ENCODE measurements at regions not wholly inside any gene's neighbourhood (a gene's known extent, or its start where the extent isn't known, plus 50 kb on each side); places are given as distances from the start of the nearest gene placed in this dataset.

DNA sequence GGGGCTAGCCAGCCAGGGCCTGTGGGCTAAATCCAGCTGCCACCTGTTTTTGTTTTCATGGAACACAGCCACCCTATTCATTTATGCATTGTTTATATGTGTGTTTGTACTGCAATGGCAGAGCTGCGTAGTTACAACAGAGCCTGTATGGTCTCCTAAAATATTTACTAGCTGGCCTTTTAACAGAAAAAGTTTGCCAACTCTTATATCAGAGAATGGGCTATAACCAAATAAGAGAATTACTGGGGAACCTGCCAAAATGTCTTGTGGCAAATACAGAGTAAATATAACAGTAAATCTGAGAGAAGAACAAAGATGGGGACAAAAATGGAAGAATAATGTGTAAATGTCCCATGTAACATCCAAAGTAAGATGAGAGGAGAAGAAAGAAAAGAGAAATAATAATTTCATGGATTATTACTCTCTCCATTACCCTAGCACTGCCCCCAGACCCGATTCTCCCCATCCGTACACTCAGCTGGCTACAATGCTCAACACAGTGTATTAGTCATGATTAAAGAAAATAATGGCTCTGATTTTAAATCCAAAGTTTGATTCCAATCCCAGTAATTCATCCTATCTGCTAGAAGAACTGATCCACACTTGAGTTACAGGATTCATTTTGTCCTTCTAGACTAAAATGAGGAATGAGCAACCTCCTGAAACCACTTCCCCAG, 249.3 kb downstream of the LRATD1 start:
- H3K27me3 ChIP-seq (ENCODE audit: control insufficient read depth in 2 of 2, insufficient read depth in 2 of 2, low read length in 2 of 2) = no peaks in the 10 kb centered on the region
- ChIA-PET CTCF (ENCODE audit: low intra/inter-chr PET ratio) (no interaction called here), POLR2A (no interaction called here)
- no peaks in the 10 kb centered on the region for H3K79me2 ChIP-seq (ENCODE audit: control insufficient read depth, insufficient read depth, low read length)
- H3K36me3 ChIP-seq (ENCODE audit: control insufficient read depth, insufficient read depth, low read length) = no peaks in the 10 kb centered on the region
- BruUV-seq (replicated peaks) = no TSS peak
- H3K9me1 ChIP-seq (ENCODE audit: control insufficient read depth, insufficient read depth, low read length) = no peaks in the 10 kb centered on the region
- H3K4me3 ChIP-seq = no peak overlapping the region
- no peak overlapping the region for H3K27ac ChIP-seq (ENCODE audit: extremely low read depth, low read depth, low read length)
- no peaks in the 10 kb centered on the region for H3K9me3 ChIP-seq (replicated peaks; ENCODE audit: control insufficient read depth, insufficient read depth, low read depth, low read length)
- no peaks in the 10 kb centered on the region for H3K4me1 ChIP-seq (replicated peaks in 1 of 2; ENCODE audit: control insufficient read depth in 2 of 2, insufficient read depth in 2 of 2, low read length in 2 of 2)
- in situ Hi-C loops (cut with MboI) (no loop called here), intact Hi-C loops (cut with micrococcal nuclease) (no loop called here)
- no peak overlapping the region for H2AFZ ChIP-seq (ENCODE audit: low read depth, low read length)
- no peak overlapping the region for H3K9ac ChIP-seq (ENCODE audit: insufficient read depth in 1 of 2, low read depth in 2 of 2, low read length in 2 of 2)
- WGBS (ENCODE audit: insufficient coverage, low coverage, missing lambda C conversion rate) = 0% methylated on average over 3 of the region's 3 CpGs
- no peak for DNase-seq (ENCODE audit: extremely low read depth in 1 of 4, low spot score in 3 of 4)
- no peaks in the 10 kb centered on the region for H4K20me1 ChIP-seq (replicated peaks; ENCODE audit: control insufficient read depth, insufficient read depth, low read length)
- ATAC-seq = no peak
- TF ChIP-seq CBFA2T2 (conservative IDR thresholded peaks at IDR 0.05) = no peak
- TF ChIP-seq CTBP1 (IDR thresholded peaks at IDR 0.05; ENCODE audit: borderline replicate concordance) = no peak
- TF ChIP-seq, protein P1, sequence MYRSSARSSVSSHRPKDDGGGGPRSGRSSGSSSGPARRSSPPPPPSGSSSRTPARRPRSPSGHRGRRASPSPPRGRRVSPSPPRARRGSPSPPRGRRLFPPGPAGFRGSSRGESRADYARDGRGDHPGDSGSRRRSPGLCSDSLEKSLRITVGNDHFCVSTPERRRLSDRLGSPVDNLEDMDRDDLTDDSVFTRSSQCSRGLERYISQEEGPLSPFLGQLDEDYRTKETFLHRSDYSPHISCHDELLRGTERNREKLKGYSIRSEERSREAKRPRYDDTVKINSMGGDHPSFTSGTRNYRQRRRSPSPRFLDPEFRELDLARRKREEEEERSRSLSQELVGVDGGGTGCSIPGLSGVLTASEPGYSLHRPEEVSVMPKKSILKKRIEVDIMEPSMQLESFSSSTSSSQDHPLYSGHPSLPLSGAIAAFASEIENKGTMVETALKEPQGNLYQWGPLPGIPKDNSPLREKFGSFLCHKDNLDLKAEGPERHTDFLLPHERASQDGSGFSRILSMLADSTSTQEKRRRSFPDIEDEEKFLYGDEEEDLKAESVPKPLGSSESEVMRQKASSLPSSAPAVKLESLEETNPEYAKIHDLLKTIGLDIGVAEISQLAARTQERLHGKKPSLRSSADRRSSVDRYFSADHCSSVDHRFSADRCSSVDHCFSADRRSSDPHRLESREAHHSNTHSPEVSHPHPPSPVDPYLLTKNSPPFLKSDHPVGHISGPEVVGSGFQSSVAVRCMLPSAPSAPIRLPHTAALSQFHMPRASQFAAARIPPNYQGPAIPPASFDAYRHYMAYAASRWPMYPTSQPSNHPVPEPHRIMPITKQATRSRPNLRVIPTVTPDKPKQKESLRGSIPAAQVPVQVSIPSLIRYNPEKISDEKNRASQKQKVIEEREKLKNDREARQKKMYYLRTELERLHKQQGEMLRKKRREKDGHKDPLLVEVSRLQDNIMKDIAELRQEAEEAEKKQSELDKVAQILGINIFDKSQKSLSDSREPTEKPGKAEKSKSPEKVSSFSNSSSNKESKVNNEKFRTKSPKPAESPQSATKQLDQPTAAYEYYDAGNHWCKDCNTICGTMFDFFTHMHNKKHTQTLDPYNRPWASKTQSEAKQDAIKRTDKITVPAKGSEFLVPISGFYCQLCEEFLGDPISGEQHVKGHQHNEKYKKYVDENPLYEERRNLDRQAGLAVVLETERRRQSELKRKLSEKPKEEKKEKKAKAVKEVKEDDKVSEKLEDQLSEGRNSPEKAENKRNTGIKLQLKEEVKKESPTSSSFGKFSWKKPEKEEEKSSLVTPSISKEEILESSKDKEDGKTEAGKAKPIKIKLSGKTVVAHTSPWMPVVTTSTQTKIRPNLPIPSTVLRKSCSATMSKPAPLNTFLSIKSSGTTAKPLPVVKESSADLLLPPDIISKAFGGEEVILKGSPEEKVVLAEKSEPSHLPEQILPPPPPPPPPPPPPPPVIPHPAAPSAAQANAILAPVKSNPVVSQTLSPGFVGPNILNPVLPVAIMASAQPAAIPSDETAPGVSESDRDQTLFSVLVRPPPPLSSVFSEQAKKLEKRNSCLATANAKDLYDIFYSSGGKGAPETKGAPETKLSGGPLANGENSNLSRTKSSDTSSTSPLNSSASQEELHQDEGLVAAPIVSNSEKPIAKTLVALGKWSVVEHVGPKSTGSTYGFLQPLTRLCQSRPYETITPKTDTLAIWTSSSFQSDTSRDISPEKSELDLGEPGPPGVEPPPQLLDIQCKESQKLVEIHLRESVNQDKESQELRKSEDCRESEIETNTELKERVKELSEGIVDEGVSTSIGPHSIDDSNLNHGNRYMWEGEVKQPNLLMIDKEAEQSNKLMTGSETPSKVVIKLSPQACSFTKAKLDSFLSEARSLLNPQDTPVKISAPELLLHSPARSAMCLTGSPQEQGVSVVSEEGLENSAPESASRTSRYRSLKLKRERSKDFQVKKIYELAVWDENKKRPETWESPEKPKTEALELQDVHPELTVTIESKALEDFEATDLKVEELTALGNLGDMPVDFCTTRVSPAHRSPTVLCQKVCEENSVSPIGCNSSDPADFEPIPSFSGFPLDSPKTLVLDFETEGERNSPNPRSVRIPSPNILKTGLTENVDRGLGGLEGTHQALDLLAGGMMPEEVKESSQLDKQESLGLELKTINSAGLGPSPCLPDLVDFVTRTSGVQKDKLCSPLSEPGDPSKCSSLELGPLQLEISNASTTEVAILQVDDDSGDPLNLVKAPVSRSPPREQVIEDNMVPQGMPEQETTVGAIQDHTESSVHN (IDR thresholded peaks at IDR 0.05; ENCODE audit: borderline replicate concordance in 1 of 2, low read depth in 1 of 2) = no peak
- no peak for TF ChIP-seq TARDBP (IDR thresholded peaks at IDR 0.05)
- TF ChIP-seq GTF2E2 (tag; IDR thresholded peaks at IDR 0.05) = no peak
- TF ChIP-seq XRCC3 (IDR thresholded peaks at IDR 0.05) = no peak
- TF ChIP-seq CHD1 (IDR thresholded peaks at IDR 0.05; ENCODE audit: low read length) = no peak
- no peak for TF ChIP-seq ZBTB17 (CRISPR knock-in tag; IDR thresholded peaks at IDR 0.05)
- TF ChIP-seq ZNF830 (CRISPR knock-in tag; IDR thresholded peaks at IDR 0.05) = no peak
- no peak for TF ChIP-seq SIX5 (IDR thresholded peaks at IDR 0.05; ENCODE audit: borderline replicate concordance in 1 of 2, insufficient read depth in 1 of 2, low read depth in 1 of 2, low read length in 2 of 2)
- H3K4me2 ChIP-seq (ENCODE audit: insufficient read depth, low read length) = no peak overlapping the region
- no peak for FAIRE-seq

All from K562 (cell line).